NT2/D1 (cell line): ENCODE measurements at regions not wholly inside any gene's neighbourhood (a gene's known extent, or its start where the extent isn't known, plus 50 kb on each side); places are given as distances from the start of the nearest gene placed in this dataset.

Experiments used
- SUZ12 ChIP-seq: IDR thresholded peaks from 2 replicates; pipeline ENCODE4 v1.6.1; 2011; ENCODE audit not compliant: insufficient read length, insufficient read depth; ENCODE audit errors: extremely low read depth
- YY1 ChIP-seq: IDR thresholded peaks from 2 replicates; pipeline ENCODE4 v1.6.1; 2011; ENCODE audit not compliant: insufficient read length, insufficient read depth

DNA sequence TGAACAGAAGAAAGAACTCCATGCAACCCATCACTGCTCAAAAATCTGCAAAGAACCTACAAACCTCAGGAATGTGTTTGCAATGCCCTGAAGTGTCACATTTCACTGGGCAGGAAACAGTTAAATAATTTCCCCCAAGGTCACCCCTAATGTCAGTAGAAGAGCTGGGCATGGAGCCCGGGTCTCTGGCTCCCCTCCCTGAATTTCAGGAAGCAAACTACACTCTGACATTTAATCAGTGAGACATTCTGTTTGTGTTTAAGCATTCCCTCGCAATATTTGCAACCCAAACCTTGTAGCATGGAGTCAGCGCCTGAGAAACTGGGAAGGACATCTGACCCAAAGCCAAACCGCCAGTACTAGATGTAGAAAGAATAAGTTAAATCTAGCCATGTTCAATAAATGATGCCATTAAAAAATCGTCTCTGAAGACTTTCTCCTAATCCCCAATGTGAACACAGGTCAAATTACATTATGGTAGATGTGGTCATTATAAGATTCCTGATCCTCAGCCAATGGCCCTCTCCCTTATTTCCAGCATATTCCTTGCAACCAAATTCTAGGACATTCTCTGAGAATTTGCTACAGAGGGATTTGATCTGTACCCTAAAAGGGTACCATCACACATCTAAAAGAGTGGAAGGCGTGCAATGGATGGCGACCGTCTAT is 91.2 kb upstream of the ADTRP start:
- TF ChIP-seq SUZ12 (no peak), YY1 (no peak)
